ENCODE measurements at regions not wholly inside any gene's neighbourhood (a gene's known extent, or its start where the extent isn't known, plus 50 kb on each side); places are given as distances from the start of the nearest gene placed in this dataset.

DNA sequence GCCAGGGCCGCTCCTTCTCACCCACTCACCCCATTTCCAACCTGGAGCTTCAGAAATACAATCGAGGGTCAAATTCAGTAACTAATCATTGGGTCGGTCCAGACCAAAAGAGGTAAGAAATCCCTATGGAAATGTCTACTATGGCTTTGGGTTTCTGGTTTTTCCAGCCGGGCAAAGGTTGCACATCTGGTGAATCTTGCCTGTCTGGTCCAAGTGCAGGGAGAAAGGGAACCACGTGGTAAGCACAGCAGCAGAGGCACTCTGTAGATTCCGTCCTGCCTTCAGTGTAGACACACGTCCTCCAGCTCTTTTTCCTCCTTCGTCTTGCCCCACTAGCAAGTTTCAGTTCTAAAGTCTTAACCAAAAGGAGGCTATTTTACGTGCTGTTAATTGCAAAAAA is 218.0 kb upstream of the JADE1 start:
- TF ChIP-seq FOXP2 (optimal IDR thresholded peaks at IDR 0.05; ENCODE audit: control extremely low read depth, extremely low read length, insufficient read depth) (no peak), POLR2AphosphoS5 (IDR thresholded peaks at IDR 0.05; ENCODE audit: borderline replicate concordance, low read depth, low read length) (no peak), EZH2 (IDR thresholded peaks at IDR 0.05) (no peak)
